Upper lobe of right lung (tissue), 1 donor: ENCODE measurements at regions not wholly inside any gene's neighbourhood (a gene's known extent, or its start where the extent isn't known, plus 50 kb on each side); places are given as distances from the start of the nearest gene placed in this dataset.

Experiments used
- ATAC-seq: fragments of 200-7000 bp; cut with Tn5 transposase; one replicate; pipeline ENCODE4 v1.9.1; 2020; ENCODE audit warnings: mild to moderate bottlenecking, moderate library complexity
- DNase-seq: peaks from one replicate; pipeline ENCODE4 v3.0.0-alpha.2; 2020
- H3K27ac ChIP-seq: fragments of 200-600 bp; one replicate; pipeline ENCODE4 v1.8.0; 2022
- H3K27me3 ChIP-seq: fragments of 200-600 bp; one replicate; pipeline ENCODE4 v1.8.0; 2022; ENCODE audit warnings: mild to moderate bottlenecking
- H3K36me3 ChIP-seq: fragments of 200-600 bp; one replicate; pipeline ENCODE4 v1.8.0; 2022
- H3K4me1 ChIP-seq: fragments of 200-600 bp; one replicate; pipeline ENCODE4 v1.8.0; 2022
- H3K4me3 ChIP-seq: fragments of 200-600 bp; one replicate; pipeline ENCODE4 v1.8.0; 2022; ENCODE audit warnings: mild to moderate bottlenecking
- H3K9me3 ChIP-seq: fragments of 200-600 bp; one replicate; pipeline ENCODE4 v1.8.0; 2022
- CTCF ChIP-seq: fragments of 200-600 bp; IDR thresholded peaks from one replicate; pipeline ENCODE4 v1.8.0; 2022; ENCODE audit warnings: antibody characterized with exemption
- intact Hi-C: fragments of 100-400 bp; cut with DNase I; formaldehyde crosslinking; loops from one replicate; pipeline ENCODE4 v1.11.0; 2022
- donor health status: DM: no; HTN: yes; CAD: no; lungs with severe emphysema.

GRCh38 chr3:99509224-99509623 is 129.2 kb upstream of the COL8A1 start:
- Histone ChIP-seq H3K36me3 (no peaks in the 10 kb centered on the region), H3K9me3 (no peaks in the 10 kb centered on the region), H3K4me1 (peaks cover 3% of the 10 kb centered on the region), H3K27me3 (no peaks in the 10 kb centered on the region), H3K4me3 (no peak overlapping the region), H3K27ac (no peak overlapping the region)
- TF ChIP-seq CTCF = no peak
- peak; percentile 60 for ATAC-seq
- intact Hi-C loops = no loop called here
- DNase-seq = no peak

DNA sequence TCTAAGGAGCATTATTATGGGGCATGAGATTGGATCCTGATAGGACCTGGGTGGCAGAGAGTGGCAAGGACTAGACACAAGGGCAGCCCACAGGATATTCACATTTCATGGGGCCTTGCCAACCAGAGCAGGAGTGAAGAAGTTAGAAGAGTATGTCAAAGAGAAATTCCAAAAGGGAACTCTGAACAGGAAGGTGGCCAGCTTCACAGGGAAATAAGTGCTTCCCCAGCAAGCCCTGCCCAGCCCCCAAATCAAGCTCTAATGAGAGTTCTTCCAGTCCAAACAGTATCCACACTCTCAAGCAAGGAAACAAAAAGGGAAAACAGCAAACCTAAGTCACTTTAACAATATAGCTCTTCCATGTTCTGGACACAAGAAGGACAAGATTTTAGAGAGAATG is 130.2 kb upstream of the COL8A1 start:
- Histone ChIP-seq H3K9me3 (no peaks in the 10 kb centered on the region), H3K4me3 (no peak overlapping the region), H3K4me1 (peaks cover 13% of the 10 kb centered on the region), H3K27me3 (no peaks in the 10 kb centered on the region), H3K36me3 (no peaks in the 10 kb centered on the region), H3K27ac (no peak overlapping the region)
- TF ChIP-seq CTCF = no peak
- intact Hi-C loops = no loop called here
- DNase-seq (no peak), ATAC-seq (no peak)

- intact Hi-C loops = no loop called here
- Histone ChIP-seq H3K4me1 (peaks cover 19% of the 10 kb centered on the region), H3K9me3 (no peaks in the 10 kb centered on the region), H3K36me3 (no peaks in the 10 kb centered on the region), H3K4me3 (no peak overlapping the region), H3K27me3 (no peaks in the 10 kb centered on the region), H3K27ac (no peak overlapping the region)
- DNase-seq (no peak), ATAC-seq (peak; percentile 85)
- TF ChIP-seq CTCF = no peak
Measured at GRCh38 chr3:99505646-99506269, 132.6 kb upstream of the COL8A1 start.

DNA sequence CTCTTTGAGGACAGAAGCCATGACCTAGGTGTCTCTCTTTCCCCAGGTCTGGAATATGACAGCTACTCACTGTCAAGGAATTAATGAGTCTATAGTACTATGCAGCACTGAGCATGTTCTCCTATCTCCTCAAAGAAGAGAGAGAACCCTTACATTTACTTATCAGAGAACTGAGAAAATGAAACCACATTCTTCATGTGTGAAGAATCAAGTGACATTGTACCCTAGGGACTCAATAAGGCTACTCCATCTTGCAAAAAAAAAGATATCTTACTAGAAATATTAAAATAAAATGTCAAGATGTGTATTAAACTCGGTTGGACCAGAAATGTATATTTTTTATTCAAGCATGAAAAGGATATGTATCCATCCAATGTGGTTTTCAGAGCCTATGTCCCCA is 133.2 kb upstream of the COL8A1 start:
- H3K9me3 ChIP-seq = no peaks in the 10 kb centered on the region
- DNase-seq (no peak), ATAC-seq (no peak)
- H3K27ac ChIP-seq = no peak overlapping the region
- no peak overlapping the region for H3K4me3 ChIP-seq
- no peaks in the 10 kb centered on the region for H3K36me3 ChIP-seq
- peaks cover 19% of the 10 kb centered on the region for H3K4me1 ChIP-seq
- intact Hi-C loops = no loop called here
- H3K27me3 ChIP-seq = no peaks in the 10 kb centered on the region
- TF ChIP-seq CTCF = no peak

- Histone ChIP-seq H3K4me3 (no peak overlapping the region), H3K27me3 (no peaks in the 10 kb centered on the region), H3K4me1 (peaks cover 19% of the 10 kb centered on the region), H3K9me3 (no peaks in the 10 kb centered on the region), H3K27ac (no peak overlapping the region), H3K36me3 (no peaks in the 10 kb centered on the region)
- intact Hi-C loops = no loop called here
- DNase-seq = no peak
- no peak for TF ChIP-seq CTCF
- no peak for ATAC-seq
Measured at GRCh38 chr3:99504258-99504657, 134.1 kb upstream of the COL8A1 start.

DNA sequence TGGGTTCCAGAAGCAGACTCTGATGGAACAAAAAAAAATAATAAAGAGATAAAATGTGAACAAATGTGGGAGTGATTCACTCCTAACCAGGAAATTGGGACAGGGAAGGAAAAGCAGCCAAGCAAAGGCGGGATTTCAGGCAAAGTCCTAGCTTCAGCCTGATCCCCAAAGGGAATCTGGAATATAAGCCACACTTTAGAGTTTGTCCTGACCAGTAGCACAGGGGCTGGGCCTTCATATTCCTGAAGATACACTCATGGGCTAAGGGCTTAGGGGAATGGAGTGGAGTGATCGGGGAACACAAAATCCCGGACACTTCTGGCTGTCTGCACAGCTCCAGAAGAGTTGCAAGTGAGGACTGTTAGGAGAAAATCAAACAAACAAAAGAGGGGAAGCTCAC is 135.0 kb upstream of the COL8A1 start:
- H3K36me3 ChIP-seq = no peaks in the 10 kb centered on the region
- no peak overlapping the region for H3K4me3 ChIP-seq
- ATAC-seq = no peak
- no peaks in the 10 kb centered on the region for H3K9me3 ChIP-seq
- no peak for DNase-seq
- no peaks in the 10 kb centered on the region for H3K27me3 ChIP-seq
- intact Hi-C loops = no loop called here
- no peak for TF ChIP-seq CTCF
- H3K4me1 ChIP-seq = peaks cover 19% of the 10 kb centered on the region
- H3K27ac ChIP-seq = no peak overlapping the region
